LNCaP clone FGC (cell line): ENCODE measurements at regions not wholly inside any gene's neighbourhood (a gene's known extent, or its start where the extent isn't known, plus 50 kb on each side); places are given as distances from the start of the nearest gene placed in this dataset.

Experiments used
- DNase-seq: peaks from one replicate; pipeline ENCODE4 v3.0.0-alpha.2; 2011; ENCODE audit warnings: low read depth
- H3K4me3 ChIP-seq: 2 replicates; pipeline ENCODE4 v1.5.1; 2011; ENCODE audit warnings: mild to moderate bottlenecking, low read depth, low read length, control low read depth
- CTCF ChIP-seq: IDR thresholded peaks from 2 replicates; pipeline ENCODE4 v1.5.1; 2012; ENCODE audit warnings: mild to moderate bottlenecking; ENCODE audit not compliant: control insufficient read depth, insufficient read depth; ENCODE audit errors: extremely low read depth

GRCh38 chr11:134521452-134522289 is 109.6 kb upstream of the B3GAT1 start:
- DNase-seq: no peak
- no peak for TF ChIP-seq CTCF
- H3K4me3 ChIP-seq: no peak overlapping the region

DNA sequence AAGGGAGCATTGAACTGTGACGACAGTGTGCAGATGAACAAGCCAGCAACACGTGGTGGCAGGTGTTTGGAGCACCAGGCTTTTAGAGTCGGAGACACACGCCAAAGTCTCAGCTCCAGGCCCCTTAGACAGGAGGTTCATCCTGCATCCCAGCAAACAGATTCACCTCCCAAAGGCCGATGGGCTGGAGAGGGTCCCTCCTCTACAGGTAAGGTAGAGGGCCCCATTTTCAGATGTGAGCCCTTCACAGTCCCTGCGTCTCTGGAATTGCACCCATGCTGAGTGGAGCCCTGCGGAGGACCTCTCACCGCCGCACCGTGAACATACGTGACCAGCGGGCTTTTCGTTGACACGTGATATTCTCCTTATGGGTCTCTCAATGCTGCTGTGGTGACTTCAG is 109.0 kb upstream of the B3GAT1 start:
- DNase-seq: no peak
- TF ChIP-seq CTCF: no peak

DNA sequence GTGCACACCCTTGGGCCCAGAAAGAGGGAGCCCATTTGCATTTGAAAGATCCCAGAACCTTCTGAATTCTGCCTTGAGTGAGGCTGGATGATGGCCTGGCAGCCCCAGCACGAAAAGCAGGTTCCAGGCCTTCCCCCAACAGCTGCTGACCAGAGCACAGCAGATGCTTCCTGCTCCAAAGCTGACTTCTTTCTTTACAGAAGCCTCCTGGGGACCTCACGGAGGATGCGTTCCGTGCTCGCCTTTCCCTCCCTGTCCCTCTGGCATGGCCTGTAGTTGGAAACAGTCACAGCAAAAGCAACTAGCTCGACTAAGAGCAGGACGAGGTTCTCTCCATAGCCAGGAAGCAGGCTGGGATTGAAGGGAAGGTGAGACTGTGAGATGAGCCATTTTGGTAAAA is 107.7 kb upstream of the B3GAT1 start:
- DNase-seq: no peak
- H3K4me3 ChIP-seq: no peak overlapping the region
- no peak for TF ChIP-seq CTCF

More for the DNA sequence above, 109.0 kb upstream of the B3GAT1 start:
- no peak overlapping the region for H3K4me3 ChIP-seq

DNA sequence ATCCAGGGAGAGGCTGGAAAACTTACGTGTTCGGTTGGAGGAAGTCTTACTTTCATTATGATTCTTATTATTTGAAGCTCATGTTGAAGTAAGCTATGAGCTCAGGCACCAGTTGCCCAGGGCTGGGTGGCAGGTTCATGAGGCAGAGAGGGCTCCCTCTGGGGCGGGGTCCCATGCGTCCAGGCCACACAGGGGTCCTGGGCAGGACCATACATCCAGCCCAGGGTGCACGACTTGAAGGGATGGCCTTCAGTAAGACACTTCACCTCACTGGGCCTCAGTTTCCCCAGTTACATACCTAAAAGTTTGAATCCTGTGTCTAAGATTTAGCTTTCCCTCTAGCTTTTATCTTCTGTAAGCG is 107.3 kb upstream of the B3GAT1 start:
- TF ChIP-seq CTCF: no peak
- H3K4me3 ChIP-seq: no peak overlapping the region
- DNase-seq: no peak

GRCh38 chr11:134518616-134519389 is 106.8 kb upstream of the B3GAT1 start:
- TF ChIP-seq CTCF: no peak
- no peak overlapping the region for H3K4me3 ChIP-seq
- DNase-seq: no peak

DNA sequence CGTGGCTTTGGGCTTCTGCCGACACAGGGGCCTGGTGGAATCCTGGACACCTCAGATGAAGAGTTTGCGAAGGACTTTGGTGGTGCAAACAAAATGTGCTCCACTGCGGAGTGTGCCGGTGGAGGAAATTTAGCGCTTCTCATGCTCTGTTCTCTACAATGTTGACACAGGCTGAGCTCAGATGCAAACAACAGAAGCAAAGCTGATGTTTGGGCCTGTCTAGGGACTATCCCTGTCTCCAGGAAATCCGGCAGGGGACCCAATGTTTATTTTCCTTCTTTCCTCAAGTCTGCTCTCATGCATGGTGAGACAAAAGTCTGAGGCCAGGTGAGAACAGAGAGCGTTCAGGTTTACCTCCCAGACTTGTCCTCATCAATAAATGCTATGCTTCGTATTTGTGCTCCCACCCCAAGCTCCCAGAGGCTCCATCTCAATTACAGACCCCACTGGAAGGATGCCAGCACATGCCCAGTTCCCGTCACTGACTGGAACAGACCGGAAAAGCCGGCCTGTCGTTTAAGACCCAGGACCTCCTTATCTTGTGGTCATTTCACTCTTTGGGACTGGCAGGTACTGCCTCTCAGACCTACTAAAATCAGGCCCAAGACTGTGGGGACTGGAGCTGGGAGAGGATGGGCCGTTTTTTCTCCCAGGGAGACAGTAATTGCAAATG is 105.7 kb upstream of the B3GAT1 start:
- peak; percentile 71 for DNase-seq
- TF ChIP-seq CTCF: no peak
- H3K4me3 ChIP-seq: no peak overlapping the region
